ENCODE measurements at regions not wholly inside any gene's neighbourhood (a gene's known extent, or its start where the extent isn't known, plus 50 kb on each side); places are given as distances from the start of the nearest gene placed in this dataset.

GRCh38 chr5:54362992-54363625 is 52.7 kb upstream of the ARL15 start:
- DNase-seq (ENCODE audit: low spot score in 2 of 2), result no peak
- intact Hi-C loops (cut with DNase I; ENCODE audit: low total_unique reads), result no loop called here

GRCh38 chr5:54362434-54362833 is 52.1 kb upstream of the ARL15 start:
- DNase-seq (ENCODE audit: low spot score in 2 of 2), result no peak
- H3K4me3 ChIP-seq (ENCODE audit: low read depth, poor library complexity, severe bottlenecking), result no peak overlapping the region
- 26 to 37% methylated on average over 2 of the region's 2 CpGs for WGBS, 2 donors
- TF ChIP-seq CTCF (IDR thresholded peaks at IDR 0.05) (no peak), POLR2A (IDR thresholded peaks at IDR 0.05) (no peak)
- intact Hi-C loops (cut with DNase I; ENCODE audit: low total_unique reads), result no loop called here

More at GRCh38 chr5:54362992-54363625, 52.7 kb upstream of the ARL15 start:
- H3K4me3 ChIP-seq (ENCODE audit: low read depth, poor library complexity, severe bottlenecking), result no peak overlapping the region
- TF ChIP-seq POLR2A (IDR thresholded peaks at IDR 0.05), result no peak
- no peak for TF ChIP-seq CTCF (IDR thresholded peaks at IDR 0.05)

GRCh38 chr5:54361691-54362411 is 51.5 kb upstream of the ARL15 start:
- DNase-seq (ENCODE audit: low spot score in 2 of 2), result no peak
- no peak overlapping the region for H3K4me3 ChIP-seq (ENCODE audit: low read depth, poor library complexity, severe bottlenecking)
- no peak for TF ChIP-seq POLR2A (IDR thresholded peaks at IDR 0.05)
- TF ChIP-seq CTCF (IDR thresholded peaks at IDR 0.05), result no peak
- 58 to 62% methylated on average over 6 of the region's 6 CpGs for WGBS, 2 donors
- intact Hi-C loops (cut with DNase I; ENCODE audit: low total_unique reads), result no loop called here

DNA sequence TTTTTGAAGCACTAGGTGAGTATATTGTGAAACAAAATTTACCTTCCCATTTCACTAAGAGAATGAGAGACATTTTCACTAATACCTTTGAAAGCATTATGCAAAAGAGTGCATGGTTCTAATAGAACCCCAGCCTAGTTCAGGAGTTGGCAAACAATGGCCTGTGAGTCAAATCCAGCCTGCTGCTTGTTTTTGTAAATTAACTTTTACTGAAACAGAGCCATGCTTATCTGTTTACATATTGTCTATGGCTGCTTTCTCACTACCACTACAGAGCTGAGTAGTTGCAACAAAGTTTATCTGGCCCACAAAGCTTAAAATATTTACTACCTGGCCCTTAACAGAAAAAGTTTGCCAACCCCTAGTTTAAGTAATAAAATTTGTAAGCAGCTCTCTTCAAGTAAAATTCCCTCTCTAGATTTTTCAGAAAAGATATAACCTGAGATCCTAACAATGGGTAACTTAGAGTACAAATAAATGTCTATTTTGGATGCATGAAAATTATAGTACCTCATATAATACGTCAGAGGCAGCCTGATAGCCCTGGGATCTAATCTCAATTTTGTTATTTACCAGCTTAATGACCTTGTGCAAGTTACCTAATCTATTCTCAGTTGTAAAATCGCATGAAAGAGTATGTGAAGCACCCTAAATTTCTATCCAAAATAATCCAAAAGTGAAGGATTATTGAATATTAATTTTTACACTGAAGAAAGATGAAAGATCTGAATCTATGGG is 50.7 kb upstream of the ARL15 start:
- WGBS, 2 donors, result 71 to 77% methylated on average over 2 of the region's 2 CpGs
- intact Hi-C loops (cut with DNase I; ENCODE audit: low total_unique reads), result no loop called here
- H3K4me3 ChIP-seq (ENCODE audit: low read depth, poor library complexity, severe bottlenecking), result no peak overlapping the region
- DNase-seq (ENCODE audit: low spot score in 2 of 2), result no peak
- TF ChIP-seq POLR2A (IDR thresholded peaks at IDR 0.05) (no peak), CTCF (IDR thresholded peaks at IDR 0.05) (no peak)

Data from lower leg skin (tissue), 4 donors.